ENCODE measurements at regions not wholly inside any gene's neighbourhood (a gene's known extent, or its start where the extent isn't known, plus 50 kb on each side); places are given as distances from the start of the nearest gene placed in this dataset.

DNA sequence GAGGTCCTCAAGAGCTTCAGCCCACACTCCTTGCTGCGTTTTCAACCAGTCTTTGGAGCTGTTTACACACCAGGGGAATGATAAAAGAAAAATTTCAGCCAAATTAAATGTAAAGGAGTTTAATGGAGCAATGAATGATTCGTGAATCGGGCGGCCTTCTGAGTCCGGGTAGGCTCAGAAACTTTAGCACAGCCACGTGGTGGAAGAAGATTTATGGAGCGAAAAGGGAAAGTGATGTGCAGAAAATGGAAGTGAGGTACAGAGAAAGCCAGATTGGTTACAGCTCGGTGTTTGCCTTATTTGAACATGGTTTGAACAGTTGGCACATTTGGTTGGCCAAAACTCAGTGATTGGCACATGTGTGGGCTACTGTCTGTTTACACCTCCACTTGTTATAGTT is 305.4 kb downstream of the MAF start:
- peaks cover 3% of the 10 kb centered on the region for H3K9me3 Mint-ChIP-seq (ENCODE audit: unreplicated experiment)
- TF ChIP-seq, protein P1, sequence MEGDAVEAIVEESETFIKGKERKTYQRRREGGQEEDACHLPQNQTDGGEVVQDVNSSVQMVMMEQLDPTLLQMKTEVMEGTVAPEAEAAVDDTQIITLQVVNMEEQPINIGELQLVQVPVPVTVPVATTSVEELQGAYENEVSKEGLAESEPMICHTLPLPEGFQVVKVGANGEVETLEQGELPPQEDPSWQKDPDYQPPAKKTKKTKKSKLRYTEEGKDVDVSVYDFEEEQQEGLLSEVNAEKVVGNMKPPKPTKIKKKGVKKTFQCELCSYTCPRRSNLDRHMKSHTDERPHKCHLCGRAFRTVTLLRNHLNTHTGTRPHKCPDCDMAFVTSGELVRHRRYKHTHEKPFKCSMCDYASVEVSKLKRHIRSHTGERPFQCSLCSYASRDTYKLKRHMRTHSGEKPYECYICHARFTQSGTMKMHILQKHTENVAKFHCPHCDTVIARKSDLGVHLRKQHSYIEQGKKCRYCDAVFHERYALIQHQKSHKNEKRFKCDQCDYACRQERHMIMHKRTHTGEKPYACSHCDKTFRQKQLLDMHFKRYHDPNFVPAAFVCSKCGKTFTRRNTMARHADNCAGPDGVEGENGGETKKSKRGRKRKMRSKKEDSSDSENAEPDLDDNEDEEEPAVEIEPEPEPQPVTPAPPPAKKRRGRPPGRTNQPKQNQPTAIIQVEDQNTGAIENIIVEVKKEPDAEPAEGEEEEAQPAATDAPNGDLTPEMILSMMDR (IDR thresholded peaks at IDR 0.05) = no peak
- H3K36me3 Mint-ChIP-seq (ENCODE audit: unreplicated experiment) = no peaks in the 10 kb centered on the region
- no peak for DNase-seq (ENCODE audit: extremely low spot score, unreplicated experiment)
- H3K4me1 Mint-ChIP-seq (ENCODE audit: unreplicated experiment) = peaks cover 11% of the 10 kb centered on the region
- no peak overlapping the region for H3K27ac Mint-ChIP-seq (ENCODE audit: unreplicated experiment)
- H3K27me3 Mint-ChIP-seq (ENCODE audit: unreplicated experiment) = peaks cover 9% of the 10 kb centered on the region
- no peak overlapping the region for H3K4me3 Mint-ChIP-seq (ENCODE audit: unreplicated experiment)

DNA sequence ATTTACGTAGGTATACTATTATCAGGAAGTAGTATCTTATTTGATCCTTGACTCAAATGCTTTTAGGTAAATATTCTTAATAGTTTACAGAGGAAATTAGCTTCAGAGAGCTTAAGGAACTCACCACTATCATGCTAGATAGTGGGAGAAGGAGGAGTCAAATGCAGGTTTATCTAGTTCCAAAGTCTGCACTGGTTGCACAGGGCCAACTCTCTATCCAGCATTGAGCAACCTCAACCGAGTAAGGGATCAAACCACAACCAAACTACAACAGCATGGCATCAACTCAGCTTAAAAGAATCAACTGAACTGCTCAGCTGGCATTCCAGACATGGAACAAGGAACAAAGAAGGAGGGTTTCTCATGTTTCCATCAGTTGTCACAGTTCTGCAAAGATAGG is 306.0 kb downstream of the MAF start:
- H3K4me1 Mint-ChIP-seq (ENCODE audit: unreplicated experiment) = peaks cover 8% of the 10 kb centered on the region
- H3K36me3 Mint-ChIP-seq (ENCODE audit: unreplicated experiment) = no peaks in the 10 kb centered on the region
- H3K27ac Mint-ChIP-seq (ENCODE audit: unreplicated experiment) = no peak overlapping the region
- H3K27me3 Mint-ChIP-seq (ENCODE audit: unreplicated experiment) = peaks cover 9% of the 10 kb centered on the region
- no peak for DNase-seq (ENCODE audit: extremely low spot score, unreplicated experiment)
- H3K4me3 Mint-ChIP-seq (ENCODE audit: unreplicated experiment) = no peak overlapping the region
- H3K9me3 Mint-ChIP-seq (ENCODE audit: unreplicated experiment) = peaks cover 3% of the 10 kb centered on the region
- TF ChIP-seq, protein P1 (IDR thresholded peaks at IDR 0.05) = no peak

DNA sequence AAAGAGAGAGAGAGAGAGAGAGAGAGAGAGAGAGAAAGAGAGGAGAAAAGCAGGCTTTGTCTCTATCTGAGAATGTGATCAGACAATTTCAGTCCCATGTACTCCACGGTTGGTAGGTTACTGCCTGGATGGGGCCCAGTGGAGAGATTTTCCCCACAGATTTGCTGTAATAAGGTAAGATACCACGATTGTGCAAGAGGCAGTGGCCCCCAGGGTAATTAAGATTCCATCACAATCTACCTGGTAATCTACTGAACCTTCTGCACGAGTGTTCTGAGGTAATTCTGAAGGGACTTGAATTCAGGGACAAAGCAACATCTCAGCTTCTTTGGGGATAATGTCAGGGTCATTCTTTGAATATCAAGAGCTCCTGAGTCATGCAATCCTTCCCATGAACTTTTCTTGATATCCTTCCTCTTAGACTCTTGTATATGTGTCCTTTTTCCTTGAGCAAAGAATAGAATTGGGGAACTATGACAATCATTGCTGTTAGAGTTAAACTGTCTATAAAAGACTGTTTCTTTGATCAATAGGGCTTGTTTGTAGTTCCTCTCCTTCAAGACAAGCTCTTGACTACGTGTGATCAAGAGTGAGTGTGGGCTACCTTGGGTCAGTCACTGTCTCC is 306.6 kb downstream of the MAF start:
- Mint-ChIP-seq H3K4me1 (ENCODE audit: unreplicated experiment) (peaks cover 4% of the 10 kb centered on the region), H3K9me3 (ENCODE audit: unreplicated experiment) (peaks cover 3% of the 10 kb centered on the region), H3K27me3 (ENCODE audit: unreplicated experiment) (peaks cover 9% of the 10 kb centered on the region), H3K27ac (ENCODE audit: unreplicated experiment) (no peak overlapping the region), H3K4me3 (ENCODE audit: unreplicated experiment) (no peak overlapping the region), H3K36me3 (ENCODE audit: unreplicated experiment) (no peaks in the 10 kb centered on the region)
- no peak for DNase-seq (ENCODE audit: extremely low spot score, unreplicated experiment)
- TF ChIP-seq, protein P1 (IDR thresholded peaks at IDR 0.05) = no peak

DNA sequence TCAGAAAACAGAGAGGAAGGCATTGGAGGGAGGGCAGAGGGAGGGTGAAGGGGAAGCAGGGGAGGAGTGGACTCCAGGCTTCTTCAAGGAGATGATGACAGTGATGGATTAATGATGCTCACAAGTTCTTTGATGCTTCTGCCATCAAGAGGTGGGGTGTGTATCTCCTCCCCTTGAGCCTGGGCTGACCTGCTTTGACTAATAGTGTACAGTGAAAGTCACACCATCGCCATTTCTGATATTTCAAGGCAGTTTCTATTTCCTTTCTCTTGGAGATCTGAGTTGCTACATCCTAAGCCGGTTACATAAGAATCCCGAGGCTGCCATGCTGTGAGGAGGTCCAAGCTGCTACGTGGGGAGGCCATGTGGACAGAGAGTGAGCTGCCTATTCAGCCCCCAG is 312.5 kb downstream of the MAF start:
- no peak for DNase-seq (ENCODE audit: extremely low spot score, unreplicated experiment)
- Mint-ChIP-seq H3K4me1 (ENCODE audit: unreplicated experiment) (peaks cover 8% of the 10 kb centered on the region), H3K36me3 (ENCODE audit: unreplicated experiment) (no peaks in the 10 kb centered on the region), H3K9me3 (ENCODE audit: unreplicated experiment) (peaks cover 3% of the 10 kb centered on the region), H3K27ac (ENCODE audit: unreplicated experiment) (no peak overlapping the region), H3K4me3 (ENCODE audit: unreplicated experiment) (no peak overlapping the region), H3K27me3 (ENCODE audit: unreplicated experiment) (peaks cover 14% of the 10 kb centered on the region)
- TF ChIP-seq, protein P1 (IDR thresholded peaks at IDR 0.05) = no peak

DNA sequence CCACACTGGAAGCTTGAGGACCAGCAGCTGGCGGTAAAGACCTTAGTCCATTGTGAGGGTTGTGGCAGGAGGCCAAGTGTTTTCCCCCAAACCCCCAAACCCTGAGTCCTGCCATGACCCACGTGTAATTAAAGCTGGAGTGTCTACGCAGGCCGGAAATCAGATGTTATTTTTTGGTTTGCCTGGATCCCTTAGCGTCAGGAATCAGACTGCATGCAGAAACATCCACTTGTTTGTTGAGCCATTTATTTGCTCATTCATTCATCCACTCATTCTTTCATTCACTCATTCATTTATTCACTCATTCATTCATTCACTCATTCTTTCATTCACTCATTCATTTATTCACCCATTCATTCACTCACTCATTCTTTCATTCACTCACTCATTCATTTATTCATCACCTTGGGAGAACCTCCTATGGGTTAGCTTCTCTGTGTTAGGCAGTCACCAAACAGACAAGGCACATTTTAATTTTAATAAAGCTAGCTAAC is 313.1 kb downstream of the MAF start:
- H3K27me3 Mint-ChIP-seq (ENCODE audit: unreplicated experiment) = peaks cover 14% of the 10 kb centered on the region
- no peak overlapping the region for H3K4me3 Mint-ChIP-seq (ENCODE audit: unreplicated experiment)
- no peak overlapping the region for H3K27ac Mint-ChIP-seq (ENCODE audit: unreplicated experiment)
- no peak for DNase-seq (ENCODE audit: extremely low spot score, unreplicated experiment)
- H3K36me3 Mint-ChIP-seq (ENCODE audit: unreplicated experiment) = no peaks in the 10 kb centered on the region
- H3K4me1 Mint-ChIP-seq (ENCODE audit: unreplicated experiment) = peaks cover 8% of the 10 kb centered on the region
- peaks cover 3% of the 10 kb centered on the region for H3K9me3 Mint-ChIP-seq (ENCODE audit: unreplicated experiment)
- TF ChIP-seq, protein P1 (IDR thresholded peaks at IDR 0.05) = no peak

Measured in osteocyte (in vitro differentiated cells).